ENCODE measurements at regions not wholly inside any gene's neighbourhood (a gene's known extent, or its start where the extent isn't known, plus 50 kb on each side); places are given as distances from the start of the nearest gene placed in this dataset.

DNA sequence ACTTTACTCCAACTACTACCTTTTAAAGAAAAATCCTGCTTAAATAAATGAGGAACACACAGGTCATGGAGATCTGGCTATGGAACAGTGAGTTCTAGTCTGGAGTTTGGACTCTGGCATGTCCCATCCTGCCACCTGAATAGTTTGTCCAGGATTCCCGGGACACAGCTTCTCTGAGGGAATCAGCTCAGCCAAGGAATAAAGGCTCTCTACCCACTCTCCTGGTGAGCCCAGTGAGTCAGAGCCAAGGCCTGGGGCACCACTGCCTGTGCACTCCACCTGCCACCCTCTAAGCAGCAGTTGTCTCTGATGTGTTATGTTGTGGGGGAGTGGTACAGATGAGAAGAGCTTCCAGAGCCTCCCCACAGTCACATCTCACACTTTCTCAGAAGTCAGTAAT lies 113.5 kb downstream of the HTR5A start:
- ATAC-seq, result no peak
- Histone ChIP-seq H3K9me3 (peaks cover 16% of the 10 kb centered on the region), H3K36me3 (ENCODE audit: insufficient read depth in 1 of 2, low read depth in 1 of 2) (no peaks in the 10 kb centered on the region), H3K27ac (no peak overlapping the region), H3K4me3 (no peak overlapping the region), H3K4me1 (no peaks in the 10 kb centered on the region), H3K27me3 (ENCODE audit: insufficient read depth in 3 of 3, low read length in 2 of 3) (peaks cover 0 to 8% (median 0%) of the 10 kb centered on the region in 3 donors)
- TF ChIP-seq, protein P1, sequence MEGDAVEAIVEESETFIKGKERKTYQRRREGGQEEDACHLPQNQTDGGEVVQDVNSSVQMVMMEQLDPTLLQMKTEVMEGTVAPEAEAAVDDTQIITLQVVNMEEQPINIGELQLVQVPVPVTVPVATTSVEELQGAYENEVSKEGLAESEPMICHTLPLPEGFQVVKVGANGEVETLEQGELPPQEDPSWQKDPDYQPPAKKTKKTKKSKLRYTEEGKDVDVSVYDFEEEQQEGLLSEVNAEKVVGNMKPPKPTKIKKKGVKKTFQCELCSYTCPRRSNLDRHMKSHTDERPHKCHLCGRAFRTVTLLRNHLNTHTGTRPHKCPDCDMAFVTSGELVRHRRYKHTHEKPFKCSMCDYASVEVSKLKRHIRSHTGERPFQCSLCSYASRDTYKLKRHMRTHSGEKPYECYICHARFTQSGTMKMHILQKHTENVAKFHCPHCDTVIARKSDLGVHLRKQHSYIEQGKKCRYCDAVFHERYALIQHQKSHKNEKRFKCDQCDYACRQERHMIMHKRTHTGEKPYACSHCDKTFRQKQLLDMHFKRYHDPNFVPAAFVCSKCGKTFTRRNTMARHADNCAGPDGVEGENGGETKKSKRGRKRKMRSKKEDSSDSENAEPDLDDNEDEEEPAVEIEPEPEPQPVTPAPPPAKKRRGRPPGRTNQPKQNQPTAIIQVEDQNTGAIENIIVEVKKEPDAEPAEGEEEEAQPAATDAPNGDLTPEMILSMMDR (IDR thresholded peaks at IDR 0.05), result no peak
- DNase-seq, result no peak
- intact Hi-C loops (cut with DNase I), result loop anchor here in 1 of 2 donors (10.0 kb wide), 1 partner anchor 259 kb away; no protein-coding TSS in a partner anchor
- WGBS, 3 donors, result 89 to 100% (median 90%) methylated on average over 1 of the region's 1 CpG

DNA sequence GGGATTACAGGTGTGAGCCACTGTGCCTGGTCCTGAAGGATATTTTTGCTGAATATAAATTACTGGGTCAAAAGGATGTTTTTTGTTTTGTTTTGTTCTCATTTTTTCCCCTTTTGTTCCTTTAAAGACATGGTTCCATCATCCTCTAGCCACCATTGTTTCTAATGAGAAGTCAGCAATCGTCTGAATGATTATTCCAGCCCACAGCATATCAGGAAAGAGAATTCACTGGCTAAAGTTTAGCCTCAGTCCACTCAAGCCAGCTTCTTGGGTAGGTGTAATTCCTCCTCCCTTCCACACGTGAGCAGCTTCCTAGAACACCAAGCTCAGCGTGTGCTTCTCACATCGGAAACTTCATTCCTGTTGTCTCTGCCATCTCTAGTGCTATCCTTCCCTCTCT lies 112.8 kb upstream of the INSIG1 start:
- H3K4me1 ChIP-seq, result peaks cover 6% of the 10 kb centered on the region
- H3K9me3 ChIP-seq, result peaks cover 16% of the 10 kb centered on the region
- H3K4me3 ChIP-seq, result no peak overlapping the region
- no peak for DNase-seq
- ATAC-seq, result no peak
- TF ChIP-seq, protein P1 (IDR thresholded peaks at IDR 0.05), result no peak
- 63 to 85% (median 78%) methylated on average over 4 of the region's 4 CpGs for WGBS, 3 donors
- no peaks in the 10 kb centered on the region for H3K36me3 ChIP-seq (ENCODE audit: insufficient read depth in 1 of 2, low read depth in 1 of 2)
- no peak overlapping the region for H3K27ac ChIP-seq
- intact Hi-C loops (cut with DNase I), result loop anchor here in 1 of 2 donors (10.0 kb wide), 1 partner anchor 260 kb away; no protein-coding TSS in a partner anchor
- H3K27me3 ChIP-seq (ENCODE audit: insufficient read depth in 3 of 3, low read length in 2 of 3), result peaks cover 0 to 8% (median 0%) of the 10 kb centered on the region in 3 donors

DNA sequence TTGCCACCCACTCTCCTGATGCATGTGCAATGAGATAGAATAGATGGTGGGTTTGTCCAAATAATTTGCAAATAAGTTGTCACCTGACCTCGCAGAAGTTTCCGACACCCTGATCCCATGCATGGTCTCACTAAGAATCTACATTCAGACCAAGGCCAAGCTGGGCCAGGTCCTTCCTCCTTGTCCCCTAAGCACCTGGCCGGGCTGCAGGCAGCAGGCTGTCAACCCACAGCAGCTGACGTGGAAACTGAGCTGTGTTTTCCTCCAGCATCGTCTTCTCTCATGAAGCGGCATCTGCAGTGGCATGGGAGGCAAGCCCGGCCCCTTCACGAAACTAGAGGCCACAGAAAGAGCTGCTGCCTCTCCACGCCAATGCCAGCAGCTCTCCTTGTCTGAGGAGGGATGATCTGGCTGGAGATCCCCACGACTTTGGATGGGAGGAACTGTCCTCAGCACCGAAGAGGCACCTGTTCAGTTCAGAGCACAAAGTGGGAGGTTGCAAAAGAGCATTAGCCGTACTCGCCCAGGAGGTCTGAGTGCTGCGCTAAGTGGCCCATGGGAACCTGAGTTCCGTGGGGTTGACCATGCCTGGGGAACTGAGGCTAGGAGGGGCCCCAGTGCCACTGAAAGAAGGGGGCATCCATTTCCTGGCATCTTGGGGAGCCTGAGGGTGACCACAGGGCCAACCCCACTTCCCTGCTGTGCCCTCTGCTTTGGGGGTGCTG lies 110.5 kb upstream of the INSIG1 start:
- Histone ChIP-seq H3K27me3 (ENCODE audit: insufficient read depth in 3 of 3, low read length in 2 of 3) (peaks cover 0 to 8% (median 0%) of the 10 kb centered on the region in 3 donors), H3K36me3 (ENCODE audit: insufficient read depth in 1 of 2, low read depth in 1 of 2) (no peaks in the 10 kb centered on the region), H3K27ac (no peak overlapping the region), H3K4me3 (no peak overlapping the region), H3K4me1 (peaks cover 6% of the 10 kb centered on the region), H3K9me3 (peaks cover 16% of the 10 kb centered on the region)
- ATAC-seq (no peak), DNase-seq (no peak)
- TF ChIP-seq, protein P1 (IDR thresholded peaks at IDR 0.05), result no peak
- intact Hi-C loops (cut with DNase I), result loop anchor here in 1 of 2 donors (10.0 kb wide), 1 partner anchor 262 kb away; no protein-coding TSS in a partner anchor
- 80 to 85% (median 81%) methylated on average over 15 of the region's 15 CpGs for WGBS, 3 donors

DNA sequence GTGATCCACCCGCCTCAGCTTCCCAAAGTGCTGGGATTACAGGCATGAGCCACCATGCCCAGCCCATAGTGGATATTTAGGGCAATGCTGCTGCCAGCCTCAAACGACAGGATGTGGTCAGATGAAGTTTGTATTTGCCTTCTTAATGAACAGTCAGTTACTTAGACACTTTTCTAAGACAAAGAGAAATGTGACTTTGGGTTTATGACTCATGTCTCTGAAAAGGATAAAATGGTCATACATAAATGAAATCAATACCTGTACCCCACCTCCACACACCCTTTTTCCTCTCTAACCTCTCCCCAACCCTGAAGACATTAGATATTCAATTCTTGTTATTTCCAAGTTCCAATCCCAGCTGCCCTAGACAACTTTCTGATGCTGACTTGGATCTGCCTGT lies 109.3 kb upstream of the INSIG1 start:
- H3K4me3 ChIP-seq, result no peak overlapping the region
- peaks cover 0 to 6% (median 0%) of the 10 kb centered on the region in 3 donors for H3K27me3 ChIP-seq (ENCODE audit: insufficient read depth in 3 of 3, low read length in 2 of 3)
- WGBS, 3 donors, result 60 to 83% (median 72%) methylated on average over 2 of the region's 2 CpGs
- intact Hi-C loops (cut with DNase I), result loop anchor here in 1 of 2 donors (10.0 kb wide), 1 partner anchor 264 kb away; no protein-coding TSS in a partner anchor
- peaks cover 16% of the 10 kb centered on the region for H3K9me3 ChIP-seq
- ATAC-seq (no peak), DNase-seq (no peak)
- no peak overlapping the region for H3K27ac ChIP-seq
- no peaks in the 10 kb centered on the region for H3K36me3 ChIP-seq (ENCODE audit: insufficient read depth in 1 of 2, low read depth in 1 of 2)
- H3K4me1 ChIP-seq, result peaks cover 6% of the 10 kb centered on the region
- TF ChIP-seq, protein P1 (IDR thresholded peaks at IDR 0.05), result no peak
